Activated effector memory CD4-positive, alpha-beta T cell treated with anti-CD3 and anti-CD28 coated beads, Interleukin-2, amount 50 U/mL, for 16 hours (primary cell): ENCODE measurements at regions not wholly inside any gene's neighbourhood (a gene's known extent, or its start where the extent isn't known, plus 50 kb on each side); places are given as distances from the start of the nearest gene placed in this dataset.

Source experiments
- DNase-seq: peaks from one replicate; pipeline ENCODE4 v3.0.0-alpha.2; 2020

GRCh38 chr13:99027661-99028425, 50.0 kb upstream of the DOCK9 start:
- no peak for DNase-seq

- peak; percentile 76 for DNase-seq
Measured at GRCh38 chr13:99028890-99029289, 51.0 kb upstream of the DOCK9 start.

- no peak for DNase-seq
Measured at GRCh38 chr13:99029576-99029975, 51.7 kb upstream of the DOCK9 start.

GRCh38 chr13:99030326-99030725, 52.5 kb upstream of the DOCK9 start:
- DNase-seq, result no peak

- DNase-seq, result no peak
Measured at GRCh38 chr13:99031832-99032231, 54.0 kb upstream of the DOCK9 start.

GRCh38 chr13:99033814-99034213, 56.0 kb upstream of the DOCK9 start:
- DNase-seq, result no peak

GRCh38 chr13:99034333-99035085, 56.6 kb upstream of the DOCK9 start:
- no peak for DNase-seq

GRCh38 chr13:99035715-99036114, 57.9 kb upstream of the DOCK9 start:
- no peak for DNase-seq

GRCh38 chr13:99037756-99038155, 59.9 kb upstream of the DOCK9 start:
- no peak for DNase-seq

- no peak for DNase-seq
Measured at GRCh38 chr13:99039718-99040280, 61.9 kb upstream of the DOCK9 start.

- no peak for DNase-seq
Measured at GRCh38 chr13:99040536-99041131, 62.8 kb upstream of the DOCK9 start.

- no peak for DNase-seq
Measured at GRCh38 chr13:99041337-99041736, 63.5 kb upstream of the DOCK9 start.

GRCh38 chr13:99041788-99042187, 63.9 kb upstream of the DOCK9 start:
- DNase-seq, result no peak

- no peak for DNase-seq
Measured at GRCh38 chr13:99042521-99043250, 64.8 kb upstream of the DOCK9 start.

- no peak for DNase-seq
Measured at GRCh38 chr13:99043831-99044231, 66.0 kb upstream of the DOCK9 start.

- no peak for DNase-seq
Measured at GRCh38 chr13:99044764-99045163, 66.9 kb upstream of the DOCK9 start.

GRCh38 chr13:99045396-99045795, 67.5 kb upstream of the DOCK9 start:
- no peak for DNase-seq

- DNase-seq, result no peak
Measured at GRCh38 chr13:99046851-99047250, 69.0 kb upstream of the DOCK9 start.

GRCh38 chr13:99050983-99051488, 73.2 kb upstream of the DOCK9 start:
- DNase-seq, result no peak

- DNase-seq, result no peak
Measured at GRCh38 chr13:99051768-99052455, 74.0 kb upstream of the DOCK9 start.

- no peak for DNase-seq
Measured at GRCh38 chr13:99053636-99054233, 75.9 kb upstream of the DOCK9 start.

GRCh38 chr13:99055281-99055680, 77.4 kb upstream of the DOCK9 start:
- no peak for DNase-seq
